OCI-LY1 (cell line): ENCODE measurements at regions not wholly inside any gene's neighbourhood (a gene's known extent, or its start where the extent isn't known, plus 50 kb on each side); places are given as distances from the start of the nearest gene placed in this dataset.

Source experiments
- H2AFZ ChIP-seq: fragments of 200-600 bp; sonication (generic), shearing (Covaris generic); 2 replicates; pipeline ENCODE4 v1.6.0; 2014; ENCODE audit warnings: antibody characterized with exemption, mild to moderate bottlenecking, low read length
- H3F3A ChIP-seq: fragments of 200-600 bp; sonication (generic), shearing (Covaris generic); 2 replicates; pipeline ENCODE4 v1.6.0; 2014; ENCODE audit warnings: mild to moderate bottlenecking, antibody characterized with exemption, low read length, moderate library complexity; ENCODE audit not compliant: insufficient read depth
- H3K27ac ChIP-seq: fragments of 200-600 bp; sonication (generic); 2 replicates; pipeline ENCODE4 v1.5.1; 2014; ENCODE audit warnings: low read length, mixed run types, mild to moderate bottlenecking, low read depth; ENCODE audit not compliant: poor library complexity, severe bottlenecking
- H3K27me3 ChIP-seq: fragments of 200-600 bp; sonication (generic); 2 replicates; pipeline ENCODE4 v1.6.0; 2014; ENCODE audit warnings: antibody characterized with exemption, mild to moderate bottlenecking, low read length, moderate library complexity; ENCODE audit not compliant: insufficient read depth
- H3K36me3 ChIP-seq: fragments of 200-600 bp; sonication (generic); 2 replicates; pipeline ENCODE4 v1.6.1; 2014; ENCODE audit warnings: mild to moderate bottlenecking, antibody characterized with exemption, low read length, moderate library complexity, mixed read lengths; ENCODE audit not compliant: insufficient read depth
- H3K4me1 ChIP-seq: fragments of 200-600 bp; sonication (generic); 2 replicates; pipeline ENCODE4 v1.5.1; 2014; ENCODE audit warnings: mild to moderate bottlenecking, low read length, moderate library complexity; ENCODE audit not compliant: insufficient read depth, severe bottlenecking
- H3K4me2 ChIP-seq: fragments of 200-600 bp; sonication (generic), shearing (Covaris generic); 2 replicates; pipeline ENCODE4 v1.6.1; 2014; ENCODE audit warnings: low read length
- H3K4me3 ChIP-seq: fragments of 200-600 bp; sonication (generic); 2 replicates; pipeline ENCODE4 v1.5.1; 2014; ENCODE audit warnings: low read length, low read depth, mild to moderate bottlenecking, mixed read lengths; ENCODE audit not compliant: poor library complexity, severe bottlenecking
- H3K79me2 ChIP-seq: fragments of 200-600 bp; shearing (Covaris generic); 2 replicates; pipeline ENCODE4 v1.6.1; 2016; ENCODE audit warnings: mixed run types, low read length, mixed read lengths; ENCODE audit not compliant: insufficient read depth
- H3K9ac ChIP-seq: fragments of 200-600 bp; sonication (generic), shearing (Covaris generic); 2 replicates; pipeline ENCODE4 v1.6.1; 2014; ENCODE audit warnings: mild to moderate bottlenecking, low read length, mixed read lengths
- H3K9me2 ChIP-seq: fragments of 200-600 bp; sonication (generic), shearing (Covaris generic); 2 replicates; pipeline ENCODE4 v1.6.1; 2014; ENCODE audit warnings: low read depth, mild to moderate bottlenecking, low read length, mixed read lengths
- H3K9me3 ChIP-seq: fragments of 200-600 bp; shearing (Covaris generic); 2 replicates; pipeline ENCODE4 v1.6.1; 2014; ENCODE audit warnings: low read length, mixed read lengths
- H4K20me1 ChIP-seq: fragments of 200-600 bp; sonication (generic), shearing (Covaris generic); 2 replicates; pipeline ENCODE4 v1.6.0; 2016; ENCODE audit warnings: mild to moderate bottlenecking, low read length; ENCODE audit not compliant: insufficient read depth
- EZH2 ChIP-seq: fragments of 200-600 bp; sonication (generic), shearing (Covaris generic); IDR thresholded peaks from 2 replicates; pipeline ENCODE4 v1.8.0; 2017; ENCODE audit warnings: borderline replicate concordance, mixed run types, mild to moderate bottlenecking, antibody characterized with exemption, low read length, moderate library complexity, mixed read lengths
- TF ChIP-seq, protein P1 (sequence below): fragments of 200-600 bp; sonication (generic), shearing (Covaris generic); IDR thresholded peaks from 2 replicates; pipeline ENCODE4 v1.5.1; 2017; ENCODE audit warnings: mild to moderate bottlenecking, antibody characterized with exemption, low read length, moderate library complexity, mixed read lengths

DNA sequence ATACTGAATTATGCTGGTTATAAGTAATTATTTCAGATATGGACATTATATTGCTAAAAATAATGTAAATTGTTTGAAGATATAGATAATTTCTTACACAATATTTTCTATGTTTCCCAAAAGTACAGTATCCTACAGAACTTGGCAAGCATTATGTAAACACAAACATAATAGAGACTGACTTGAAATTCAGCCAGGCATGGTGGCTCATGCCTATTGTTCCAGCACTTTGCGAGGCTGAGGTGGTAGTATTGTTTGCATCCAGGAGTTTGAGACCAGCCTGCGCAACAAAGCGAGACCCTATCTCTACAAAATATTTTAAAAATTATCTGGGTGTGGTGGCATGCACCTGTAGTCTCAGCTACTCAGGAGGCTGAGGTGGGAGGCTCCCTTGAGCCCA lies 1300.5 kb upstream of the DDX18 start:
- no peaks in the 10 kb centered on the region for H3K9me3 ChIP-seq
- H3K27ac ChIP-seq, result no peak overlapping the region
- no peak overlapping the region for H2AFZ ChIP-seq
- no peaks in the 10 kb centered on the region for H3K79me2 ChIP-seq
- no peak overlapping the region for H3K4me3 ChIP-seq
- no peaks in the 10 kb centered on the region for H3K9me2 ChIP-seq
- H3K9ac ChIP-seq, result no peak overlapping the region
- no peaks in the 10 kb centered on the region for H3K36me3 ChIP-seq
- H3K27me3 ChIP-seq, result no peaks in the 10 kb centered on the region
- H4K20me1 ChIP-seq, result no peaks in the 10 kb centered on the region
- H3K4me2 ChIP-seq, result no peak overlapping the region
- TF ChIP-seq, protein P1, sequence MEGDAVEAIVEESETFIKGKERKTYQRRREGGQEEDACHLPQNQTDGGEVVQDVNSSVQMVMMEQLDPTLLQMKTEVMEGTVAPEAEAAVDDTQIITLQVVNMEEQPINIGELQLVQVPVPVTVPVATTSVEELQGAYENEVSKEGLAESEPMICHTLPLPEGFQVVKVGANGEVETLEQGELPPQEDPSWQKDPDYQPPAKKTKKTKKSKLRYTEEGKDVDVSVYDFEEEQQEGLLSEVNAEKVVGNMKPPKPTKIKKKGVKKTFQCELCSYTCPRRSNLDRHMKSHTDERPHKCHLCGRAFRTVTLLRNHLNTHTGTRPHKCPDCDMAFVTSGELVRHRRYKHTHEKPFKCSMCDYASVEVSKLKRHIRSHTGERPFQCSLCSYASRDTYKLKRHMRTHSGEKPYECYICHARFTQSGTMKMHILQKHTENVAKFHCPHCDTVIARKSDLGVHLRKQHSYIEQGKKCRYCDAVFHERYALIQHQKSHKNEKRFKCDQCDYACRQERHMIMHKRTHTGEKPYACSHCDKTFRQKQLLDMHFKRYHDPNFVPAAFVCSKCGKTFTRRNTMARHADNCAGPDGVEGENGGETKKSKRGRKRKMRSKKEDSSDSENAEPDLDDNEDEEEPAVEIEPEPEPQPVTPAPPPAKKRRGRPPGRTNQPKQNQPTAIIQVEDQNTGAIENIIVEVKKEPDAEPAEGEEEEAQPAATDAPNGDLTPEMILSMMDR, result no peak
- no peak for TF ChIP-seq EZH2
- no peaks in the 10 kb centered on the region for H3K4me1 ChIP-seq
- no peaks in the 10 kb centered on the region for H3F3A ChIP-seq

DNA sequence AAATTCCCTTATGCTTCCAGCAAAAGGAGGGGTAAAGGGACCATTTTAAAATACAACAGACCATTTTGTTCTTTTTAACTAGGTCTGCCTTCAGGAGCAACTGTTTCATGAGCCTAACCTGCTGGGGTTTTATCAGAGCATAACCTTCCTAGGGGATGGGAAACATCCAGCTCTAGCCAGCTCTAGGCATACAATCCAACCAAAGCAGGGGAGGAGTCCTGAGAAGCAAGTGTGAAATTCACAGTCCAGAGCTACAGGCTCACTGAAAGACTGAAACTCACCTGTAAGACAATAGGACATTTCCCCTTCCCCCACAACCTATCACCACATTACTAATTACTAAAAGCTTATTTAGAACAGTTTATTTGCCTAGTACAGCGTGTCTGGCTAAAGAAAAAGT lies 1296.6 kb upstream of the DDX18 start:
- Histone ChIP-seq H3K9me3 (no peaks in the 10 kb centered on the region), H3K9ac (no peak overlapping the region), H3K27me3 (no peaks in the 10 kb centered on the region), H3K79me2 (no peaks in the 10 kb centered on the region), H3F3A (no peaks in the 10 kb centered on the region), H3K9me2 (no peaks in the 10 kb centered on the region), H3K27ac (no peak overlapping the region), H3K4me1 (no peaks in the 10 kb centered on the region), H3K4me3 (no peak overlapping the region), H3K4me2 (no peak overlapping the region), H3K36me3 (no peaks in the 10 kb centered on the region), H2AFZ (no peak overlapping the region), H4K20me1 (no peaks in the 10 kb centered on the region)
- TF ChIP-seq, protein P1, result no peak
- TF ChIP-seq EZH2, result no peak

DNA sequence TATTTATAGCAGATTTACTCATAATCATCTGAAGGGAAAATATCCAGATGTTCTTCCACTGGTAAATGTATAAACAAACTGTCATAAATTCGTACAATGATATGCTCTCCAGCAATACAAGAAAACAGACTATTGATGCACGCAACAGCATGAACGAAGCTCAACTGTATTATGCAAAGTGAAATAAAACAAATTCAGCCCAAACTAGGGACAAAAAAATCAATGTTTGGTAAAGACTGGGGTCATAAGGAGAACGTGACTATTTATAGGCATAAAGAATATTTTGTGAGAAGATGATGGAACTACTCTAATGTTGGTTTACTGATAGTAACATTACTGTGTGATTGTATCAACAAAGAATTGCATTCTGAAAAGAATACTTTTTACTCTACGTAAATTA lies 1276.7 kb upstream of the DDX18 start:
- no peak overlapping the region for H3K4me3 ChIP-seq
- H3K4me2 ChIP-seq, result no peak overlapping the region
- no peaks in the 10 kb centered on the region for H3K27me3 ChIP-seq
- H3K9ac ChIP-seq, result no peak overlapping the region
- H3K9me3 ChIP-seq, result no peaks in the 10 kb centered on the region
- no peaks in the 10 kb centered on the region for H3F3A ChIP-seq
- no peaks in the 10 kb centered on the region for H3K4me1 ChIP-seq
- TF ChIP-seq, protein P1, result no peak
- no peaks in the 10 kb centered on the region for H3K36me3 ChIP-seq
- no peaks in the 10 kb centered on the region for H4K20me1 ChIP-seq
- no peak overlapping the region for H3K27ac ChIP-seq
- H3K79me2 ChIP-seq, result no peaks in the 10 kb centered on the region
- H3K9me2 ChIP-seq, result no peaks in the 10 kb centered on the region; the same call in 1 of the 2 replicates
- no peak overlapping the region for H2AFZ ChIP-seq
